Fibroblast of lung (primary cell): ENCODE measurements at regions not wholly inside any gene's neighbourhood (a gene's known extent, or its start where the extent isn't known, plus 50 kb on each side); places are given as distances from the start of the nearest gene placed in this dataset.
A peak's percentile ranks its signal among the peaks of the same experiment; 100 is the strongest.

Experiments used
- DNase-seq, 2 donors: peaks; one replicate each; pipeline versions ENCODE4 v3.0.0 to v3.0.0-alpha.2; 2010; ENCODE audit warnings: low read depth in 2 of 2
- H2AFZ ChIP-seq: 2 replicates; pipeline ENCODE4 v1.5.1; 2012; ENCODE audit warnings: low read length, control low read depth, inconsistent platforms
- H3K27ac ChIP-seq: 2 replicates; pipeline ENCODE4 v1.5.1; 2011; ENCODE audit warnings: low read length, control low read depth; ENCODE audit not compliant: insufficient read depth
- H3K27me3 ChIP-seq: 2 replicates; pipeline ENCODE4 v1.5.1; 2011; ENCODE audit warnings: mild to moderate bottlenecking, low read length; ENCODE audit not compliant: control insufficient read depth, insufficient read depth
- H3K36me3 ChIP-seq: 2 replicates; pipeline ENCODE4 v1.5.1; 2011; ENCODE audit warnings: low read length; ENCODE audit not compliant: control insufficient read depth, insufficient read depth
- H3K4me1 ChIP-seq: 2 replicates; pipeline ENCODE4 v1.5.1; 2011; ENCODE audit warnings: low read length; ENCODE audit not compliant: control insufficient read depth, insufficient read depth; ENCODE audit errors: extremely low read depth
- H3K4me2 ChIP-seq: 2 replicates; pipeline ENCODE4 v1.5.1; 2011; ENCODE audit warnings: low read length, control low read depth; ENCODE audit not compliant: insufficient read depth; ENCODE audit errors: extremely low read depth
- H3K4me3 ChIP-seq, 4 experiments: fragments of 200-600 bp in 1 of 4; sonication (generic) in 1 of 4; replicated peaks in 1 of 4; 2 replicates each; pipeline ENCODE4 v1.5.1; 2011 to 2016; ENCODE audit warnings: low read length in 4 of 4, low read depth in 3 of 4, mild to moderate bottlenecking in 3 of 4, control low read depth in 2 of 4, inconsistent platforms in 1 of 4, mixed read lengths in 1 of 4; ENCODE audit not compliant: insufficient read depth in 1 of 4; ENCODE audit errors: control extremely low read depth in 1 of 4
- H3K79me2 ChIP-seq: 2 replicates; pipeline ENCODE4 v1.5.1; 2012; ENCODE audit warnings: mild to moderate bottlenecking, low read length, inconsistent platforms; ENCODE audit not compliant: control insufficient read depth, insufficient read depth
- H3K9ac ChIP-seq: 2 replicates; pipeline ENCODE4 v1.5.1; 2011; ENCODE audit warnings: mild to moderate bottlenecking, low read length, control low read depth; ENCODE audit not compliant: insufficient read depth
- H3K9me3 ChIP-seq: 2 replicates; pipeline ENCODE4 v1.5.1; 2012; ENCODE audit warnings: low read depth, low read length; ENCODE audit not compliant: control insufficient read depth, insufficient read depth
- H4K20me1 ChIP-seq: 2 replicates; pipeline ENCODE4 v1.5.1; 2011; ENCODE audit warnings: low read length; ENCODE audit not compliant: control insufficient read depth, insufficient read depth; ENCODE audit errors: extremely low read depth
- CTCF ChIP-seq, 2 donors: IDR thresholded peaks in 1 of 2; conservative IDR thresholded peaks in 1 of 2; 1 replicate in 1 of 2; 2 replicates in 1 of 2; pipeline ENCODE4 v1.5.1; 2011 to 2012; ENCODE audit warnings: low read length in 2 of 2, control low read depth in 1 of 2, inconsistent platforms in 1 of 2, low read depth in 1 of 2, mild to moderate bottlenecking in 1 of 2
- EZH2 ChIP-seq: IDR thresholded peaks from 2 replicates; pipeline ENCODE4 v1.5.1; 2012; ENCODE audit warnings: low read length, control low read depth, mild to moderate bottlenecking; ENCODE audit errors: missing control alignments

GRCh38 chr5:130550562-130550928 is 614.5 kb downstream of the HINT1 start:
- Histone ChIP-seq H3K36me3 (no peaks in the 10 kb centered on the region), H3K9ac (no peak overlapping the region), H4K20me1 (no peaks in the 10 kb centered on the region), H3K4me1 (no peaks in the 10 kb centered on the region), H3K79me2 (no peaks in the 10 kb centered on the region), H3K4me3 (no peak overlapping the region), H3K9me3 (no peaks in the 10 kb centered on the region), H2AFZ (no peak overlapping the region), H3K4me2 (no peak overlapping the region), H3K27me3 (no peaks in the 10 kb centered on the region), H3K27ac (no peak overlapping the region)
- no peak for TF ChIP-seq CTCF (conservative IDR thresholded peaks at IDR 0.05 in 1 of 2, IDR thresholded peaks at IDR 0.05 in 1 of 2; ENCODE audit: low read depth in 1 of 2, low read length in 2 of 2)
- no peak for TF ChIP-seq EZH2
- DNase-seq: peak in 1 of 2 donors; percentile 52

GRCh38 chr5:130549884-130550561 is 615.0 kb downstream of the HINT1 start:
- Histone ChIP-seq H3K9ac (no peak overlapping the region), H3K79me2 (no peaks in the 10 kb centered on the region), H3K9me3 (no peaks in the 10 kb centered on the region), H3K36me3 (no peaks in the 10 kb centered on the region), H2AFZ (no peak overlapping the region), H3K27ac (no peak overlapping the region), H3K4me1 (no peaks in the 10 kb centered on the region), H4K20me1 (no peaks in the 10 kb centered on the region), H3K4me3 (no peak overlapping the region), H3K27me3 (no peaks in the 10 kb centered on the region), H3K4me2 (no peak overlapping the region)
- TF ChIP-seq CTCF (conservative IDR thresholded peaks at IDR 0.05 in 1 of 2, IDR thresholded peaks at IDR 0.05 in 1 of 2; ENCODE audit: low read depth in 1 of 2, low read length in 2 of 2): no peak
- peak; percentile 63 to 90 for DNase-seq

- no peak for TF ChIP-seq CTCF (conservative IDR thresholded peaks at IDR 0.05 in 1 of 2, IDR thresholded peaks at IDR 0.05 in 1 of 2; ENCODE audit: low read depth in 1 of 2, low read length in 2 of 2)
- TF ChIP-seq EZH2: no peak
- Histone ChIP-seq H2AFZ (no peak overlapping the region), H3K79me2 (no peaks in the 10 kb centered on the region), H3K4me1 (no peaks in the 10 kb centered on the region), H3K36me3 (no peaks in the 10 kb centered on the region), H3K27ac (no peak overlapping the region), H3K4me2 (no peak overlapping the region), H3K9ac (no peak overlapping the region), H3K27me3 (no peaks in the 10 kb centered on the region), H3K9me3 (no peaks in the 10 kb centered on the region), H4K20me1 (no peaks in the 10 kb centered on the region), H3K4me3 (no peak overlapping the region)
- peak in 1 of 2 donors; percentile 43 for DNase-seq
Measured at GRCh38 chr5:130546211-130546610, 618.8 kb downstream of the HINT1 start.
